Upper lobe of left lung (tissue), 6 donors: ENCODE measurements at regions not wholly inside any gene's neighbourhood (a gene's known extent, or its start where the extent isn't known, plus 50 kb on each side); places are given as distances from the start of the nearest gene placed in this dataset.

ENCODE experiments used
- ATAC-seq, 2 donors: fragments of 200-7000 bp; cut with Tn5 transposase; one replicate each; pipeline ENCODE4 v1.9.1; 2022; ENCODE audit warnings: mild to moderate bottlenecking in 2 of 2, moderate library complexity in 2 of 2; ENCODE audit not compliant: low FRiP score in 2 of 2
- DNase-seq, 2 donors: peaks; one replicate each; pipeline ENCODE4 v3.0.0-alpha.2; 2019 to 2020
- H3K27ac ChIP-seq, 4 donors: fragments of 200-600 bp; sonication (generic); one replicate each; pipeline ENCODE4 v1.5.1; 2016 to 2019
- H3K27me3 ChIP-seq, 4 donors: fragments of 200-600 bp; sonication (generic); one replicate each; pipeline ENCODE4 v1.5.1; 2017 to 2019
- H3K36me3 ChIP-seq, 4 donors: fragments of 200-600 bp; sonication (generic); one replicate each; pipeline ENCODE4 v1.5.1; 2016 to 2019
- H3K4me1 ChIP-seq, 4 donors: fragments of 200-600 bp; sonication (generic); one replicate each; pipeline ENCODE4 v1.5.1; 2018 to 2019
- H3K4me3 ChIP-seq, 4 donors: fragments of 200-600 bp; sonication (generic); one replicate each; pipeline ENCODE4 v1.5.1; 2017 to 2019; ENCODE audit warnings: mild to moderate bottlenecking in 2 of 4, moderate library complexity in 1 of 4
- H3K9me3 ChIP-seq, 4 donors: fragments of 200-600 bp; sonication (generic); one replicate each; pipeline ENCODE4 v1.5.1; 2018 to 2019
- EP300 ChIP-seq, 4 donors: sonication (generic); formaldehyde crosslinking; IDR thresholded peaks; one replicate each; pipeline ENCODE4 v1.5.1; 2017; ENCODE audit warnings: antibody characterized with exemption in 4 of 4, control low read depth in 2 of 4
- POLR2A ChIP-seq, 4 donors: fragments of 450-650 bp; IDR thresholded peaks; one replicate each; pipeline ENCODE4 v1.5.1; 2016 to 2017; ENCODE audit warnings: antibody characterized with exemption in 4 of 4, mild to moderate bottlenecking in 2 of 4
- POLR2AphosphoS5 ChIP-seq, 2 donors: sonication (generic); formaldehyde crosslinking; IDR thresholded peaks; one replicate each; pipeline ENCODE4 v1.5.1; 2017; ENCODE audit warnings: antibody characterized with exemption in 2 of 2
- WGBS, 2 donors: methylation state at CpG; one replicate each; pipeline ENCODE4 v1.1.5; 2017 to 2018; 5-methylcytosine and 5-hydroxymethylcytosine counted together
- TF ChIP-seq, protein P1 (sequence below), 6 experiments: fragments of 450-650 bp in 4 of 6; fragments of 200-600 bp in 2 of 6; sonication (generic) in 2 of 6; IDR thresholded peaks; one replicate each; pipeline ENCODE4 v1.5.1; 2016 to 2019; ENCODE audit warnings: antibody characterized with exemption in 6 of 6
- donor health status: DM: no; HTN: no; CAD: no; lungs with moderate emphysema.
- donor health status: DM: no; HTN: yes; CAD: no; lungs with severe emphysema.

DNA sequence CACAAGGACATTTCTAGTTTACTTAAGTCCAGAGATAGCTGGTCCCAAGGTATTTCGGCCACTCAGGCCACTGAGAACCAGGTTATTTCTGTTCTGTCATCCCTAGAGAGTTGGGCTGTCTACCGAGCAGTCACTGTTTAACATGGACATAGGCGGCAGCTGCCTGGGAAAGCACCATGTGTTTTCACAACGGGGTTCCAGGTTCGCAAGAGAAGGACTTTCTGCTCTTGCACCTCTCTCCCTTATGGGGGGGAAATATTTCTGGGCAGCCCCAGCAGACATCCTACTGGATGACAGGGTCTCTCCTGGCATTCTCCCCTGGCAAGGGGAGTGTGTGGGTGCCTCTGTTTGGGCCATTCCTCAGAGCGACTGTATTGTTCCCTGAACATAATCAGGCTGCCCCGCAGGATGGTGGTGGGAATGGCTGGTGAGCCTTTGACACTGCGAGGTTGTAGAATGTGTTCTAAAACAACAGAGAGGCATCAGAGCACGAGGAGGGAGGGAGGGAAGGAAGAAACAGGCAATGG is 64.4 kb upstream of the DUSP22 start:
- Histone ChIP-seq H3K4me3 (no peak overlapping the region), H3K27me3 (no peaks in the 10 kb centered on the region), H3K36me3 (no peaks in the 10 kb centered on the region), H3K9me3 (no peaks in the 10 kb centered on the region), H3K27ac (no peak overlapping the region), H3K4me1 (peaks cover 4 to 12% (median 9%) of the 10 kb centered on the region in 4 donors)
- no peak for TF ChIP-seq EP300 (IDR thresholded peaks at IDR 0.05)
- TF ChIP-seq, protein P1, sequence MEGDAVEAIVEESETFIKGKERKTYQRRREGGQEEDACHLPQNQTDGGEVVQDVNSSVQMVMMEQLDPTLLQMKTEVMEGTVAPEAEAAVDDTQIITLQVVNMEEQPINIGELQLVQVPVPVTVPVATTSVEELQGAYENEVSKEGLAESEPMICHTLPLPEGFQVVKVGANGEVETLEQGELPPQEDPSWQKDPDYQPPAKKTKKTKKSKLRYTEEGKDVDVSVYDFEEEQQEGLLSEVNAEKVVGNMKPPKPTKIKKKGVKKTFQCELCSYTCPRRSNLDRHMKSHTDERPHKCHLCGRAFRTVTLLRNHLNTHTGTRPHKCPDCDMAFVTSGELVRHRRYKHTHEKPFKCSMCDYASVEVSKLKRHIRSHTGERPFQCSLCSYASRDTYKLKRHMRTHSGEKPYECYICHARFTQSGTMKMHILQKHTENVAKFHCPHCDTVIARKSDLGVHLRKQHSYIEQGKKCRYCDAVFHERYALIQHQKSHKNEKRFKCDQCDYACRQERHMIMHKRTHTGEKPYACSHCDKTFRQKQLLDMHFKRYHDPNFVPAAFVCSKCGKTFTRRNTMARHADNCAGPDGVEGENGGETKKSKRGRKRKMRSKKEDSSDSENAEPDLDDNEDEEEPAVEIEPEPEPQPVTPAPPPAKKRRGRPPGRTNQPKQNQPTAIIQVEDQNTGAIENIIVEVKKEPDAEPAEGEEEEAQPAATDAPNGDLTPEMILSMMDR (IDR thresholded peaks at IDR 0.05): no peak
- no peak for TF ChIP-seq POLR2AphosphoS5 (IDR thresholded peaks at IDR 0.05)
- no peak for TF ChIP-seq POLR2A (IDR thresholded peaks at IDR 0.05)
- no peak for DNase-seq
- 85 to 91% methylated on average over 7 to 9 of the region's 9 CpGs for WGBS, 2 donors
- ATAC-seq: no peak

DNA sequence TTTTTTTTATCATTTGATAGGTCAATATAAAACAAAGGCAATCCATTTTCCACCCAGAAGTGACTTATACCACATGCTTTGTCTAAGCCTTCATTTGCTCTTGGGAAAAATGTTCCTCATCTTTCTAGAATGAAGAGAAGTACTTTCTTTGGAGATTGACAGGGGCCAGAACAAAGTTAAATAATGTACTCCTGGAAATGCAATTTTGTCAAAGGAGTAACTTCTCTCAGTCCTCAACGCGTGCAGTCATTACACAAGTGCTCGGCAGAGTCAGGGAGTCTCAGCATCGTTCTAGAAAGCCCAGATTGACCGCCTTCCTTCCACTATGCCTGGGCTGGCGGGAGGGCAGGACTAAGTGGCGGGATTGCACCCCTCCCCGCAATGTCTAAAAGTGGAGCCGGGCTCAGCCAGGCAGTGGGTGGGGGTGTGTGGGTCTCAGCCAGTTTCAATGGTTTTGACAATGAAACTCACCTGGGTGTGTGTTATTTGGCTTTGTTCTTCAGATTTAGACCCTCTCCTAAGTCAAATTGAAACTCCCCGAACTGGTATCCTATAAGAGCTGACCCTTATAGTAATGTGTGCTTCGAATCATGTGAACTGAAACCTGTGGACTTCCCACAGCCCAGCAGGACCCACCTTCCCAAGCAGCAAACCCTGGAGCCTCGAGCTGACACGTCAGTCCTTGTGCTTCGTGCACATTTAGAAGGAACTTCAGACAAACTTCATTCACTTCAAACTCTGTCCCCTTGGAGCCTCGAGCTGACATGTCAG is 63.2 kb upstream of the DUSP22 start:
- Histone ChIP-seq H3K4me3 (no peak overlapping the region), H3K27me3 (no peaks in the 10 kb centered on the region), H3K4me1 (peaks cover 4 to 12% (median 9%) of the 10 kb centered on the region in 4 donors), H3K36me3 (no peaks in the 10 kb centered on the region), H3K27ac (no peak overlapping the region), H3K9me3 (no peaks in the 10 kb centered on the region)
- TF ChIP-seq, protein P1 (IDR thresholded peaks at IDR 0.05): no peak
- TF ChIP-seq POLR2AphosphoS5 (IDR thresholded peaks at IDR 0.05): no peak
- TF ChIP-seq POLR2A (IDR thresholded peaks at IDR 0.05): no peak
- TF ChIP-seq EP300 (IDR thresholded peaks at IDR 0.05): no peak
- no peak for ATAC-seq
- DNase-seq: no peak
- 71 to 72% methylated on average over 11 to 15 of the region's 15 CpGs for WGBS, 2 donors

GRCh38 chr6:231779-232178 is 60.5 kb upstream of the DUSP22 start:
- no peak for TF ChIP-seq POLR2A (IDR thresholded peaks at IDR 0.05)
- TF ChIP-seq, protein P1 (IDR thresholded peaks at IDR 0.05): no peak
- no peak for TF ChIP-seq POLR2AphosphoS5 (IDR thresholded peaks at IDR 0.05)
- no peak for TF ChIP-seq EP300 (IDR thresholded peaks at IDR 0.05)
- Histone ChIP-seq H3K27ac (no peak overlapping the region), H3K4me1 (peaks cover 0 to 10% (median 6%) of the 10 kb centered on the region in 4 donors), H3K9me3 (no peaks in the 10 kb centered on the region), H3K36me3 (no peaks in the 10 kb centered on the region), H3K4me3 (no peak overlapping the region), H3K27me3 (no peaks in the 10 kb centered on the region)
- WGBS, 2 donors: 59 to 61% methylated on average over 4 of the region's 4 CpGs
- no peak for ATAC-seq
- no peak for DNase-seq

- WGBS, 2 donors: 91 to 94% methylated on average over 8 to 12 of the region's 12 CpGs
- Histone ChIP-seq H3K27me3 (no peaks in the 10 kb centered on the region), H3K27ac (no peak overlapping the region), H3K36me3 (no peaks in the 10 kb centered on the region), H3K4me1 (peaks cover 0 to 10% (median 6%) of the 10 kb centered on the region in 4 donors), H3K4me3 (no peak overlapping the region), H3K9me3 (no peaks in the 10 kb centered on the region)
- DNase-seq: no peak
- TF ChIP-seq POLR2AphosphoS5 (IDR thresholded peaks at IDR 0.05) (no peak), EP300 (IDR thresholded peaks at IDR 0.05) (no peak), POLR2A (IDR thresholded peaks at IDR 0.05) (no peak)
- TF ChIP-seq, protein P1 (IDR thresholded peaks at IDR 0.05): no peak
- peak in 1 of 2 donors; percentile 20 for ATAC-seq
Measured at GRCh38 chr6:232982-233640, 59.2 kb upstream of the DUSP22 start.
